Fibroblast of peridontal ligament (primary cell): ENCODE measurements at regions not wholly inside any gene's neighbourhood (a gene's known extent, or its start where the extent isn't known, plus 50 kb on each side); places are given as distances from the start of the nearest gene placed in this dataset.
"Not testable (repeated sequence)": the region's sequence is repeated elsewhere in the genome, so short reads cannot be mapped to it uniquely, and the experiment has no call there.

ENCODE experiments used
- DNase-seq: peaks from one replicate; pipeline ENCODE4 v3.0.0-alpha.2; 2010; ENCODE audit errors: extremely low read depth

- DNase-seq = no peak
These were observed 382.6 kb downstream of the RAD51AP2 start for GRCh38 chr2:17135619-17136018.

GRCh38 chr2:17133052-17133671 lies 385.1 kb downstream of the RAD51AP2 start:
- DNase-seq = no peak

- DNase-seq = not testable (repeated sequence)
These were observed 387.6 kb downstream of the RAD51AP2 start for GRCh38 chr2:17130627-17131026.

GRCh38 chr2:17125989-17126620 lies 392.1 kb downstream of the RAD51AP2 start:
- no peak for DNase-seq

- DNase-seq = no peak
These were observed 393.5 kb downstream of the RAD51AP2 start for GRCh38 chr2:17124575-17125318.

- no peak for DNase-seq
These were observed 395.2 kb downstream of the RAD51AP2 start for GRCh38 chr2:17122887-17123501.

- DNase-seq = no peak
These were observed 402.8 kb downstream of the RAD51AP2 start for GRCh38 chr2:17115466-17115865.

- no peak for DNase-seq
These were observed 403.2 kb downstream of the RAD51AP2 start for GRCh38 chr2:17115042-17115441.

GRCh38 chr2:17107871-17108270 lies 410.4 kb downstream of the RAD51AP2 start:
- DNase-seq = no peak

GRCh38 chr2:17107151-17107550 lies 411.1 kb downstream of the RAD51AP2 start:
- DNase-seq = peak; percentile 93

GRCh38 chr2:17106418-17106817 lies 411.8 kb downstream of the RAD51AP2 start:
- DNase-seq = no peak

GRCh38 chr2:17104454-17104853 lies 413.8 kb downstream of the RAD51AP2 start:
- peak; percentile 58 for DNase-seq

GRCh38 chr2:17101596-17101995 lies 416.6 kb downstream of the RAD51AP2 start:
- DNase-seq = peak; percentile 46

GRCh38 chr2:17101091-17101490 lies 417.1 kb downstream of the RAD51AP2 start:
- DNase-seq = no peak

GRCh38 chr2:17095340-17095739 lies 422.9 kb downstream of the RAD51AP2 start:
- no peak for DNase-seq

GRCh38 chr2:17093712-17094111 lies 424.5 kb downstream of the RAD51AP2 start:
- no peak for DNase-seq

- DNase-seq = no peak
These were observed 421.4 kb upstream of the CYRIA start for GRCh38 chr2:17086990-17087389.

GRCh38 chr2:17085546-17086202 lies 420.0 kb upstream of the CYRIA start:
- no peak for DNase-seq

- DNase-seq = no peak
These were observed 419.2 kb upstream of the CYRIA start for GRCh38 chr2:17084877-17085276.

- DNase-seq = peak; percentile 90
These were observed 418.3 kb upstream of the CYRIA start for GRCh38 chr2:17083902-17084301.

GRCh38 chr2:17079262-17079661 lies 413.6 kb upstream of the CYRIA start:
- DNase-seq = no peak

- DNase-seq = peak; percentile 55
These were observed 410.9 kb upstream of the CYRIA start for GRCh38 chr2:17076533-17076932.
